Stimulated activated CD4-positive, alpha-beta T cell treated with anti-CD3 and anti-CD28 coated beads, Interleukin-12 subunit alpha, Interleukin-12 subunit beta, amount 100 ng/mL, for 4 hours (primary cell): ENCODE measurements at regions not wholly inside any gene's neighbourhood (a gene's known extent, or its start where the extent isn't known, plus 50 kb on each side); places are given as distances from the start of the nearest gene placed in this dataset.

ENCODE experiments used
- DNase-seq: peaks from one replicate; pipeline ENCODE4 v3.0.0-alpha.2; 2020

DNA sequence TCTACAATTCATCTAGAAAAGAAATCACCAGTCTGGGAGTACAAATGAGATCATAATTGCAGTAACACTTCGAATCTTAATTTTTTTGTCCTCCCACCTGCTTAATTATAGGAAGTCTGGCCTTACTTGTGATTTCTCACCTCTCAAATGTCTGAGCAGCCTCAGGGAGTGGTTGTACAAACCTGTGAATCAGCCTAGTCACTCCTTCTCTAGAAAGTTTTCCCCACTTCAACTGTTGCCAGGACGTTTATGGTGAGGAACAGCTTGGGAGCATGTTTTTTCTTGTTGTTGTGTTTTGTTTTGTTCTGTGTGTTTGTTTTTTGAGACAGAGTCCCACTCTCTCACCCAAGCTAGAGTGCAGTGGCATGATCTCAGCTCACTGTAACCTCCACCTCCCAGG is 50.3 kb upstream of the CLDN10 start:
- DNase-seq = no peak
